ENCODE measurements at regions not wholly inside any gene's neighbourhood (a gene's known extent, or its start where the extent isn't known, plus 50 kb on each side); places are given as distances from the start of the nearest gene placed in this dataset.

DNA sequence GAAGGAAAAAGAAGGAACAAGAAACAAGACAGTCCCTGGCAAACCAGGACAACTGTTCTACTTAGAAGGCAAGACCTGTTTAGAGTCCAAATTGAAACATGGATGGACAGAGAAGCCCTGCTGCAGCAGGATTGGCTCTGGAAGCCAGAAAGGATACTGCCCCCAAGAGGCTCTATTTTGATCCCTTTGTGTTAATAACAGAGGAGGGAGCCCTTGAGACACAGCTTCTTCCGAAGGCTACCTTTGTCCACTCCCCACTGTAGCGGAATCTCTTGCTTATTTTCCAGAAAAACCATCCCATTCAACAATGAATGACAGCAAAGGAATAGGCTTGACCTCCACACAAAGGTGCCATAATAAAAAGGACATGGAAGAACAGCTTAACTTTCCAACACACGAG is 120.3 kb upstream of the FOXK1 start:
- no peak overlapping the region for H3K4me3 ChIP-seq (ENCODE audit: low read depth, poor library complexity, severe bottlenecking)
- no peak for TF ChIP-seq POLR2A (IDR thresholded peaks at IDR 0.05)
- TF ChIP-seq, protein P1, sequence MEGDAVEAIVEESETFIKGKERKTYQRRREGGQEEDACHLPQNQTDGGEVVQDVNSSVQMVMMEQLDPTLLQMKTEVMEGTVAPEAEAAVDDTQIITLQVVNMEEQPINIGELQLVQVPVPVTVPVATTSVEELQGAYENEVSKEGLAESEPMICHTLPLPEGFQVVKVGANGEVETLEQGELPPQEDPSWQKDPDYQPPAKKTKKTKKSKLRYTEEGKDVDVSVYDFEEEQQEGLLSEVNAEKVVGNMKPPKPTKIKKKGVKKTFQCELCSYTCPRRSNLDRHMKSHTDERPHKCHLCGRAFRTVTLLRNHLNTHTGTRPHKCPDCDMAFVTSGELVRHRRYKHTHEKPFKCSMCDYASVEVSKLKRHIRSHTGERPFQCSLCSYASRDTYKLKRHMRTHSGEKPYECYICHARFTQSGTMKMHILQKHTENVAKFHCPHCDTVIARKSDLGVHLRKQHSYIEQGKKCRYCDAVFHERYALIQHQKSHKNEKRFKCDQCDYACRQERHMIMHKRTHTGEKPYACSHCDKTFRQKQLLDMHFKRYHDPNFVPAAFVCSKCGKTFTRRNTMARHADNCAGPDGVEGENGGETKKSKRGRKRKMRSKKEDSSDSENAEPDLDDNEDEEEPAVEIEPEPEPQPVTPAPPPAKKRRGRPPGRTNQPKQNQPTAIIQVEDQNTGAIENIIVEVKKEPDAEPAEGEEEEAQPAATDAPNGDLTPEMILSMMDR (IDR thresholded peaks at IDR 0.05) = no peak
- WGBS, 2 donors = 52 to 57% methylated on average over 3 of the region's 3 CpGs
- intact Hi-C loops (cut with DNase I; ENCODE audit: low total_unique reads) = no loop called here
- no peak for DNase-seq (ENCODE audit: low spot score in 2 of 2)

- TF ChIP-seq POLR2A (IDR thresholded peaks at IDR 0.05) = no peak
- TF ChIP-seq, protein P1 (IDR thresholded peaks at IDR 0.05) = no peak
- no peak overlapping the region for H3K4me3 ChIP-seq (ENCODE audit: low read depth, poor library complexity, severe bottlenecking)
- 89 to 90% methylated on average over 2 of the region's 2 CpGs for WGBS, 2 donors
- DNase-seq (ENCODE audit: low spot score in 2 of 2) = no peak
- intact Hi-C loops (cut with DNase I; ENCODE audit: low total_unique reads) = no loop called here
These were observed 115.4 kb upstream of the FOXK1 start for GRCh38 chr7:4566714-4567113.

DNA sequence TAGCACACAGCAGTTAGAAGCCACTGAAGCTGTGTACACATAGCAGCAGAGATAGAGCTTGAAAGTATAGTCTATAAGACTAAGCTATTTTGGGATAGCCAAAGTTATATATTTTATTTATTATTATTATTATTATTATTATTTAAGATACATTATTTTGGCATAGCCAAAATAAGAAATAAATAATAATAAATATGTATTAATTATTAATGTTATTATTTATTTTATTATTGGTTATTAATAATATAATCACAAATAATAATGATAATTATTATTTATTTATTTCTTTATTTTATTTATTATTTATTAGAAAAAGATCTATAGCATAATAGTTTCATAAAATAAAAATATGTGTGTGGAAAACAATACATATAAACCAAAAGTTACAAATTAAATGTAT is 107.2 kb upstream of the FOXK1 start:
- TF ChIP-seq, protein P1 (IDR thresholded peaks at IDR 0.05) = no peak
- TF ChIP-seq POLR2A (IDR thresholded peaks at IDR 0.05) = no peak
- no peak for DNase-seq (ENCODE audit: low spot score in 2 of 2)
- intact Hi-C loops (cut with DNase I; ENCODE audit: low total_unique reads) = no loop called here
- no peak overlapping the region for H3K4me3 ChIP-seq (ENCODE audit: low read depth, poor library complexity, severe bottlenecking)

DNA sequence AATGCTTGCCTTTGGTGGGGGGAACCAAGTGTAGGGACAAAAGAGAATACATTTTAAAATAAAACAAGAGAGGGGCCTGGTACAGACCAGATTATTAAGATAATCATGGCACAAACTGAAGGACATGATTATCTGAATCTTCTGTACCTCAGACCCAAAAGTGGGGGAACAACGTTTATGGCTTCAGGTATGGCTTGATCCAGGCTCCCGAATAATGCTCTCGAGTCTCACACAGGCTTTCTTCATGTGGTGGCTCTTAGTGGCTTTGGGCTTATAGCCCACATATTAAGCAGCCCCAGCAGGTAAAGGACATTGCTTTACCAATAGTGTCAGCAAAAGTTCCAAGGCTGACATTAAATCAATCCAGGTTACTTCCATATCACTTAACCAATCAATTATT is 106.8 kb upstream of the FOXK1 start:
- H3K4me3 ChIP-seq (ENCODE audit: low read depth, poor library complexity, severe bottlenecking) = no peak overlapping the region
- intact Hi-C loops (cut with DNase I; ENCODE audit: low total_unique reads) = no loop called here
- 96% methylated on average over 3 of the region's 3 CpGs for WGBS, 2 donors
- DNase-seq (ENCODE audit: low spot score in 2 of 2) = no peak
- TF ChIP-seq, protein P1 (IDR thresholded peaks at IDR 0.05) = no peak
- no peak for TF ChIP-seq POLR2A (IDR thresholded peaks at IDR 0.05)

- TF ChIP-seq, protein P1 (IDR thresholded peaks at IDR 0.05) = no peak
- TF ChIP-seq POLR2A (IDR thresholded peaks at IDR 0.05) = no peak
- DNase-seq (ENCODE audit: low spot score in 2 of 2) = peak in 1 of 2 donors; percentile 80
These were observed 78.9 kb upstream of the FOXK1 start for GRCh38 chr7:4602905-4603842.

More at GRCh38 chr7:4602905-4603842, 78.9 kb upstream of the FOXK1 start:
- no peak overlapping the region for H3K4me3 ChIP-seq (ENCODE audit: low read depth, poor library complexity, severe bottlenecking)
- intact Hi-C loops (cut with DNase I; ENCODE audit: low total_unique reads) = no loop called here
- 85 to 86% methylated on average over 20 of the region's 20 CpGs for WGBS, 2 donors

Measured in lower leg skin (tissue), 4 donors.